Naive thymus-derived CD8-positive, alpha-beta T cell (primary cell): ENCODE measurements at regions not wholly inside any gene's neighbourhood (a gene's known extent, or its start where the extent isn't known, plus 50 kb on each side); places are given as distances from the start of the nearest gene placed in this dataset.

Experiments
- ATAC-seq, 2 donors: fragments of 150-1000 bp; cut with Tn5 transposase in 1 of 2; sonication (Bioruptor Pico), chemical (Tn5 transposase) in 1 of 2; 1 replicate in 1 of 2; 2 replicates in 1 of 2; pipeline ENCODE4 v1.10.0; 2021; ENCODE audit warnings: mild to moderate bottlenecking in 2 of 2, moderate library complexity in 2 of 2
- POLR2A ChIA-PET: fragments of 350-600 bp; sonication (Branson Sonifier 250); formaldehyde crosslinking; loops from one replicate; lab custom pipeline; 2021; ENCODE audit warnings: antibody characterized with exemption; lab: Charles Lee
- DNase-seq, 10 donors: peaks; one replicate each; pipeline versions ENCODE4 v3.0.0 to v3.0.0-alpha.2; 2020 to 2022
- H3K27ac Mint-ChIP-seq, 10 donors: one replicate each; pipeline ENCODE4 v1.8.0; 2020 to 2022; ENCODE audit warnings: mild to moderate bottlenecking in 10 of 10, mixed read lengths in 10 of 10, moderate library complexity in 4 of 10, inconsistent platforms in 1 of 10
- H3K27me3 Mint-ChIP-seq, 5 donors: one replicate each; pipeline ENCODE4 v1.8.0; 2021 to 2022; ENCODE audit warnings: mixed read lengths in 5 of 5
- H3K36me3 Mint-ChIP-seq, 3 donors: one replicate each; pipeline ENCODE4 v1.8.0; 2020 to 2022; ENCODE audit warnings: mixed read lengths in 3 of 3, mild to moderate bottlenecking in 2 of 3, inconsistent platforms in 1 of 3
- H3K4me1 Mint-ChIP-seq, 4 donors: one replicate each; pipeline ENCODE4 v1.8.0; 2021 to 2022; ENCODE audit warnings: mixed read lengths in 4 of 4
- H3K4me3 Mint-ChIP-seq, 10 donors: one replicate each; pipeline ENCODE4 v1.8.0; 2020 to 2022; ENCODE audit warnings: mild to moderate bottlenecking in 10 of 10, mixed read lengths in 10 of 10, moderate library complexity in 6 of 10, inconsistent platforms in 1 of 10
- H3K9me3 Mint-ChIP-seq, 9 donors: one replicate each; pipeline ENCODE4 v1.8.0; 2020 to 2022; ENCODE audit warnings: mixed read lengths in 9 of 9, mild to moderate bottlenecking in 3 of 9, inconsistent platforms in 1 of 9, moderate library complexity in 1 of 9

GRCh38 chr2:116718451-116718850, 1096.0 kb upstream of the DDX18 start:
- Mint-ChIP-seq H3K27ac (no peak overlapping the region), H3K27me3 (no peaks in the 10 kb centered on the region), H3K4me3 (no peak overlapping the region), H3K36me3 (peaks cover 0 to 6% (median 0%) of the 10 kb centered on the region in 3 donors), H3K4me1 (no peaks in the 10 kb centered on the region), H3K9me3 (peaks cover 1 to 32% (median 13%) of the 10 kb centered on the region in 9 donors)
- POLR2A ChIA-PET, result no interaction called here
- ATAC-seq (no peak), DNase-seq (no peak)

GRCh38 chr2:116719836-116720235, 1094.7 kb upstream of the DDX18 start:
- no peaks in the 10 kb centered on the region for H3K4me1 Mint-ChIP-seq
- POLR2A ChIA-PET, result no interaction called here
- no peak for ATAC-seq
- H3K4me3 Mint-ChIP-seq, result no peak overlapping the region
- H3K9me3 Mint-ChIP-seq, result peaks cover 1 to 37% (median 13%) of the 10 kb centered on the region in 9 donors
- H3K27me3 Mint-ChIP-seq, result no peaks in the 10 kb centered on the region
- H3K36me3 Mint-ChIP-seq, result peaks cover 0 to 6% (median 0%) of the 10 kb centered on the region in 3 donors
- no peak for DNase-seq
- H3K27ac Mint-ChIP-seq, result no peak overlapping the region

GRCh38 chr2:116724550-116724949, 1089.9 kb upstream of the DDX18 start:
- DNase-seq, result no peak
- Mint-ChIP-seq H3K4me3 (no peak overlapping the region), H3K9me3 (peaks cover 1 to 26% (median 12%) of the 10 kb centered on the region in 9 donors), H3K27me3 (no peaks in the 10 kb centered on the region), H3K4me1 (no peaks in the 10 kb centered on the region), H3K27ac (no peak overlapping the region), H3K36me3 (peaks cover 0 to 6% (median 0%) of the 10 kb centered on the region in 3 donors)
- POLR2A ChIA-PET, result no interaction called here
- no peak for ATAC-seq

GRCh38 chr2:116732322-116732721, 1082.2 kb upstream of the DDX18 start:
- Mint-ChIP-seq H3K36me3 (no peaks in the 10 kb centered on the region), H3K4me3 (no peak overlapping the region), H3K9me3 (peaks cover 0 to 23% (median 5%) of the 10 kb centered on the region in 9 donors), H3K27ac (no peak overlapping the region), H3K4me1 (no peaks in the 10 kb centered on the region), H3K27me3 (no peaks in the 10 kb centered on the region)
- POLR2A ChIA-PET, result no interaction called here
- no peak for DNase-seq
- no peak for ATAC-seq

GRCh38 chr2:116733699-116734098, 1080.8 kb upstream of the DDX18 start:
- H3K27ac Mint-ChIP-seq, result no peak overlapping the region
- no peak overlapping the region for H3K4me3 Mint-ChIP-seq
- no peaks in the 10 kb centered on the region for H3K27me3 Mint-ChIP-seq
- DNase-seq (no peak), ATAC-seq (no peak)
- POLR2A ChIA-PET, result no interaction called here
- H3K9me3 Mint-ChIP-seq, result peaks cover 0 to 23% (median 5%) of the 10 kb centered on the region in 9 donors
- no peaks in the 10 kb centered on the region for H3K36me3 Mint-ChIP-seq
- H3K4me1 Mint-ChIP-seq, result no peaks in the 10 kb centered on the region

- no peaks in the 10 kb centered on the region for H3K4me1 Mint-ChIP-seq
- POLR2A ChIA-PET, result no interaction called here
- H3K4me3 Mint-ChIP-seq, result no peak overlapping the region
- H3K9me3 Mint-ChIP-seq, result peaks cover 0 to 34% (median 5%) of the 10 kb centered on the region in 9 donors
- H3K36me3 Mint-ChIP-seq, result no peaks in the 10 kb centered on the region
- H3K27me3 Mint-ChIP-seq, result no peaks in the 10 kb centered on the region
- DNase-seq, result no peak
- ATAC-seq, result no peak
- no peak overlapping the region for H3K27ac Mint-ChIP-seq
Observed at GRCh38 chr2:116737951-116738350, 1076.5 kb upstream of the DDX18 start.

- H3K36me3 Mint-ChIP-seq, result no peaks in the 10 kb centered on the region
- no peaks in the 10 kb centered on the region for H3K4me1 Mint-ChIP-seq
- ATAC-seq, result no peak
- H3K27ac Mint-ChIP-seq, result no peak overlapping the region
- H3K9me3 Mint-ChIP-seq, result peaks cover 0 to 11% (median 4%) of the 10 kb centered on the region in 9 donors
- H3K4me3 Mint-ChIP-seq, result no peak overlapping the region
- H3K27me3 Mint-ChIP-seq, result no peaks in the 10 kb centered on the region
- DNase-seq, result no peak
- POLR2A ChIA-PET, result no interaction called here
Observed at GRCh38 chr2:116747103-116747502, 1067.4 kb upstream of the DDX18 start.

GRCh38 chr2:116749994-116750393, 1064.5 kb upstream of the DDX18 start:
- POLR2A ChIA-PET, result no interaction called here
- H3K27ac Mint-ChIP-seq, result no peak overlapping the region
- H3K4me3 Mint-ChIP-seq, result no peak overlapping the region
- H3K4me1 Mint-ChIP-seq, result no peaks in the 10 kb centered on the region
- H3K36me3 Mint-ChIP-seq, result no peaks in the 10 kb centered on the region
- peaks cover 0 to 9% (median 3%) of the 10 kb centered on the region in 9 donors for H3K9me3 Mint-ChIP-seq
- no peaks in the 10 kb centered on the region for H3K27me3 Mint-ChIP-seq
- ATAC-seq (no peak), DNase-seq (no peak)

GRCh38 chr2:116754381-116755101, 1060.0 kb upstream of the DDX18 start:
- ATAC-seq (no peak), DNase-seq (no peak)
- no peak overlapping the region for H3K4me3 Mint-ChIP-seq
- H3K27me3 Mint-ChIP-seq, result no peaks in the 10 kb centered on the region
- POLR2A ChIA-PET, result no interaction called here
- H3K4me1 Mint-ChIP-seq, result no peaks in the 10 kb centered on the region
- H3K27ac Mint-ChIP-seq, result no peak overlapping the region
- peaks cover 0 to 19% (median 3%) of the 10 kb centered on the region in 9 donors for H3K9me3 Mint-ChIP-seq
- no peaks in the 10 kb centered on the region for H3K36me3 Mint-ChIP-seq

- Mint-ChIP-seq H3K9me3 (peaks cover 0 to 27% (median 5%) of the 10 kb centered on the region in 9 donors), H3K4me3 (no peak overlapping the region), H3K36me3 (no peaks in the 10 kb centered on the region), H3K27me3 (no peaks in the 10 kb centered on the region), H3K4me1 (no peaks in the 10 kb centered on the region), H3K27ac (no peak overlapping the region)
- POLR2A ChIA-PET, result no interaction called here
- no peak for ATAC-seq
- no peak for DNase-seq
Observed at GRCh38 chr2:116761864-116762263, 1052.6 kb upstream of the DDX18 start.

- no peaks in the 10 kb centered on the region for H3K27me3 Mint-ChIP-seq
- H3K36me3 Mint-ChIP-seq, result no peaks in the 10 kb centered on the region
- H3K4me1 Mint-ChIP-seq, result no peaks in the 10 kb centered on the region
- H3K9me3 Mint-ChIP-seq, result peaks cover 0 to 12% (median 5%) of the 10 kb centered on the region in 9 donors
- no peak for DNase-seq
- H3K4me3 Mint-ChIP-seq, result no peak overlapping the region
- no peak for ATAC-seq
- POLR2A ChIA-PET, result no interaction called here
- no peak overlapping the region for H3K27ac Mint-ChIP-seq
Observed at GRCh38 chr2:116769514-116769913, 1045.0 kb upstream of the DDX18 start.

GRCh38 chr2:116776556-116776955, 1037.9 kb upstream of the DDX18 start:
- Mint-ChIP-seq H3K36me3 (no peaks in the 10 kb centered on the region), H3K4me1 (no peaks in the 10 kb centered on the region), H3K4me3 (no peak overlapping the region), H3K27me3 (no peaks in the 10 kb centered on the region), H3K27ac (no peak overlapping the region), H3K9me3 (peaks cover 0 to 27% (median 9%) of the 10 kb centered on the region in 9 donors)
- DNase-seq (no peak), ATAC-seq (no peak)
- POLR2A ChIA-PET, result no interaction called here

- Mint-ChIP-seq H3K36me3 (no peaks in the 10 kb centered on the region), H3K4me3 (no peak overlapping the region), H3K9me3 (peaks cover 0 to 10% (median 5%) of the 10 kb centered on the region in 9 donors), H3K27ac (no peak overlapping the region), H3K27me3 (no peaks in the 10 kb centered on the region), H3K4me1 (no peaks in the 10 kb centered on the region)
- POLR2A ChIA-PET, result no interaction called here
- ATAC-seq (no peak), DNase-seq (no peak)
Observed at GRCh38 chr2:116787848-116788247, 1026.6 kb upstream of the DDX18 start.

GRCh38 chr2:116802671-116803070, 1011.8 kb upstream of the DDX18 start:
- peaks cover 0 to 3% (median 0%) of the 10 kb centered on the region in 3 donors for H3K36me3 Mint-ChIP-seq
- H3K9me3 Mint-ChIP-seq, result peaks cover 8 to 48% (median 24%) of the 10 kb centered on the region in 9 donors
- H3K4me1 Mint-ChIP-seq, result no peaks in the 10 kb centered on the region
- DNase-seq, result no peak
- POLR2A ChIA-PET, result no interaction called here
- H3K4me3 Mint-ChIP-seq, result no peak overlapping the region
- no peak for ATAC-seq
- H3K27me3 Mint-ChIP-seq, result no peaks in the 10 kb centered on the region
- H3K27ac Mint-ChIP-seq, result no peak overlapping the region
